ENCODE measurements at regions not wholly inside any gene's neighbourhood (a gene's known extent, or its start where the extent isn't known, plus 50 kb on each side); places are given as distances from the start of the nearest gene placed in this dataset.

- TF ChIP-seq EZH2 (IDR thresholded peaks at IDR 0.05; ENCODE audit: insufficient read depth, poor library complexity, severe bottlenecking), result no peak
- TF ChIP-seq EZH2phosphoT487 (IDR thresholded peaks at IDR 0.05; ENCODE audit: insufficient read depth, low read depth), result no peak
These were observed 268.8 kb upstream of the SMIM31 start for GRCh38 chr4:164485136-164485535.

Measured in GM23248 (cell line).